ENCODE measurements at regions not wholly inside any gene's neighbourhood (a gene's known extent, or its start where the extent isn't known, plus 50 kb on each side); places are given as distances from the start of the nearest gene placed in this dataset.
"Not testable (repeated sequence)": the region's sequence is repeated elsewhere in the genome, so short reads cannot be mapped to it uniquely, and the experiment has no call there.

DNA sequence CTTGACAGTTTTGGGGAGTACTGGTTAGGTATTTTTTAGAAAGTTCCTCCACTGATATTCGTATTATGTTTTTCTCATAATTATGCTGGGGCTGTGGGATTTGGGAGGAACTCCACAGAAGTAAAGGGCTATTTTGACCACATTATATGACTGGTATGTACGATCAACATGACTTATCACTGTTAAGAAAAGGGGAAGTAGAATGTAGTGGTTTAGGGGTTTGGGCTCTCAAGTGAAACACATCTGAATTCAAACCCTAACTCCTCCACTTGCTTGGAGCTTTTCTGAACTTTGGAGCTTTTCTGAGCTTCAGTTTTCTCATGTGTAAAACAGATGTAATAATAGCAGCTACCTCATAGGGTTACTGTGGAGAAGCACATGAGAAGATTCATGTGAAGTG, 96.4 kb upstream of the C1GALT1C1 start:
- Histone ChIP-seq H2AFZ (no peak overlapping the region), H3K36me3 (replicated peaks; ENCODE audit: insufficient read depth, low read depth) (no peaks in the 10 kb centered on the region), H3K27me3 (no peaks in the 10 kb centered on the region), H3K9me2 (replicated peaks; ENCODE audit: insufficient read depth) (no peaks in the 10 kb centered on the region), H4K20me1 (ENCODE audit: insufficient read depth, poor library complexity, severe bottlenecking) (no peaks in the 10 kb centered on the region), H3K79me2 (no peaks in the 10 kb centered on the region), H3K4me3 (no peak overlapping the region), H3K4me2 (no peak overlapping the region), H3K27ac (no peak overlapping the region), H3K9me3 (ENCODE audit: low read depth) (no peaks in the 10 kb centered on the region), H3K4me1 (ENCODE audit: insufficient read depth) (no peaks in the 10 kb centered on the region)
- TF ChIP-seq CTCF (IDR thresholded peaks at IDR 0.05; ENCODE audit: poor library complexity) (no peak), EZH2 (IDR thresholded peaks at IDR 0.05; ENCODE audit: borderline replicate concordance) (no peak), EZH2phosphoT487 (IDR thresholded peaks at IDR 0.05; ENCODE audit: low read depth, severe bottlenecking, unreplicated experiment) (no peak)
- no peak for DNase-seq (ENCODE audit: low spot score)
- 76% methylated on average over 2 of the region's 2 CpGs for WGBS (ENCODE audit: low lambda C conversion rate, missing lambda C conversion rate)

DNA sequence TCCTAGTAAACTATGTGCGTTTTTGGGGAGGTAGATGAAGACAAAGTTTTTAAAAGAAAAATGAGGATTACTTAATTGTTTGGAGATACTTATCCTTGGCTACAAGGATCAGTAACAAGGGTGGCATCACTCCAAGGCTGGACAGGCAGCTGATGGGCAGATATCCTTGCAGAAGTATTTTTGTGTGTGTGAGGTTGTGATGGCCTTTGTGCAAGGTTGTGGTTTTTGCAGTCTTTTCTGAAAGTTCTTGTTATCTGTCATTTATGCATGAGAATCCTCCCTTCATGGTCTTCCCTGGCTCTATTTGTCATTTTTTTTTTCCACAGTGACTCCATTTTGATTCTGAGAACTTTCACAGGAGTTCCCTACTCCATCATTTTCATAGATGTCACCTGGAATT, 96.0 kb upstream of the C1GALT1C1 start:
- DNase-seq (ENCODE audit: low spot score) = no peak
- TF ChIP-seq CTCF (IDR thresholded peaks at IDR 0.05; ENCODE audit: poor library complexity) (no peak), EZH2 (IDR thresholded peaks at IDR 0.05; ENCODE audit: borderline replicate concordance) (no peak), EZH2phosphoT487 (IDR thresholded peaks at IDR 0.05; ENCODE audit: low read depth, severe bottlenecking, unreplicated experiment) (no peak)

GRCh38 chrX:120719622-120720021, 89.8 kb upstream of the C1GALT1C1 start:
- H3K9me2 ChIP-seq (replicated peaks; ENCODE audit: insufficient read depth) = no peaks in the 10 kb centered on the region
- no peak for DNase-seq (ENCODE audit: low spot score)
- H3K27ac ChIP-seq = no peak overlapping the region
- no peaks in the 10 kb centered on the region for H3K36me3 ChIP-seq (replicated peaks; ENCODE audit: insufficient read depth, low read depth)
- no peaks in the 10 kb centered on the region for H3K4me1 ChIP-seq (ENCODE audit: insufficient read depth)
- 74% methylated on average over 2 of the region's 2 CpGs for WGBS (ENCODE audit: low lambda C conversion rate, missing lambda C conversion rate)
- no peaks in the 10 kb centered on the region for H3K9me3 ChIP-seq (ENCODE audit: low read depth)
- H3K79me2 ChIP-seq = no peaks in the 10 kb centered on the region
- no peak for TF ChIP-seq CTCF (IDR thresholded peaks at IDR 0.05; ENCODE audit: poor library complexity)
- TF ChIP-seq EZH2 (IDR thresholded peaks at IDR 0.05; ENCODE audit: borderline replicate concordance) = no peak
- TF ChIP-seq EZH2phosphoT487 (IDR thresholded peaks at IDR 0.05; ENCODE audit: low read depth, severe bottlenecking, unreplicated experiment) = no peak
- H4K20me1 ChIP-seq (ENCODE audit: insufficient read depth, poor library complexity, severe bottlenecking) = no peaks in the 10 kb centered on the region
- no peak overlapping the region for H2AFZ ChIP-seq
- no peak overlapping the region for H3K4me3 ChIP-seq
- no peak overlapping the region for H3K4me2 ChIP-seq
- no peaks in the 10 kb centered on the region for H3K27me3 ChIP-seq

More for the DNA sequence above, 96.0 kb upstream of the C1GALT1C1 start:
- no peaks in the 10 kb centered on the region for H4K20me1 ChIP-seq (ENCODE audit: insufficient read depth, poor library complexity, severe bottlenecking)
- H2AFZ ChIP-seq = no peak overlapping the region
- H3K4me1 ChIP-seq (ENCODE audit: insufficient read depth) = no peaks in the 10 kb centered on the region
- no peak overlapping the region for H3K27ac ChIP-seq
- no peak overlapping the region for H3K4me3 ChIP-seq
- WGBS (ENCODE audit: low lambda C conversion rate, missing lambda C conversion rate) = 76% methylated on average over 1 of the region's 1 CpG
- H3K9me3 ChIP-seq (ENCODE audit: low read depth) = no peaks in the 10 kb centered on the region
- no peaks in the 10 kb centered on the region for H3K9me2 ChIP-seq (replicated peaks; ENCODE audit: insufficient read depth)
- no peaks in the 10 kb centered on the region for H3K27me3 ChIP-seq
- H3K79me2 ChIP-seq = no peaks in the 10 kb centered on the region
- no peaks in the 10 kb centered on the region for H3K36me3 ChIP-seq (replicated peaks; ENCODE audit: insufficient read depth, low read depth)
- no peak overlapping the region for H3K4me2 ChIP-seq

DNA sequence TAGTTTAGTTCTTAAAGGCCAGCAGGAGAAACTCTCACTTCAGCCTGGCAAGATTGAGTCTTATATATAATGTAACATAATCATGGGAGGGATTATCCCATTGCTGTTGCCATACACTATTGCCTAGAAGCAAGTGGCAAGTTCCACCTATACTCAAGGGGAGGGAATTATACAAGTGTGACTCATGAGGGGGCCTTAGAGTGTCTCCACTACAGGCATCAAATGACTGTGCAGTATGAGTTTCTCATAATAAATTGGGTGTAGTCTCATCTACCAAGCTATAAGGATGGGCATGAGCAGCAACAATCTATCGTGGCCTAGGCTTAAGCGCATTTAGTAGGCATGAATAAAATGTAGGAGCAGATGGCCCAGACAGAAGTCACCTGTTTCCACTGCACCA, 89.1 kb upstream of the C1GALT1C1 start:
- no peaks in the 10 kb centered on the region for H3K79me2 ChIP-seq
- H3K4me3 ChIP-seq = no peak overlapping the region
- no peaks in the 10 kb centered on the region for H3K27me3 ChIP-seq
- H3K27ac ChIP-seq = no peak overlapping the region
- H3K9me3 ChIP-seq (ENCODE audit: low read depth) = no peaks in the 10 kb centered on the region
- H2AFZ ChIP-seq = no peak overlapping the region
- no peaks in the 10 kb centered on the region for H3K9me2 ChIP-seq (replicated peaks; ENCODE audit: insufficient read depth)
- H3K4me2 ChIP-seq = no peak overlapping the region
- 89% methylated on average over 2 of the region's 2 CpGs for WGBS (ENCODE audit: low lambda C conversion rate, missing lambda C conversion rate)
- DNase-seq (ENCODE audit: low spot score) = no peak
- H3K4me1 ChIP-seq (ENCODE audit: insufficient read depth) = no peaks in the 10 kb centered on the region
- no peaks in the 10 kb centered on the region for H4K20me1 ChIP-seq (ENCODE audit: insufficient read depth, poor library complexity, severe bottlenecking)
- TF ChIP-seq EZH2phosphoT487 (IDR thresholded peaks at IDR 0.05; ENCODE audit: low read depth, severe bottlenecking, unreplicated experiment) = no peak
- no peak for TF ChIP-seq CTCF (IDR thresholded peaks at IDR 0.05; ENCODE audit: poor library complexity)
- no peak for TF ChIP-seq EZH2 (IDR thresholded peaks at IDR 0.05; ENCODE audit: borderline replicate concordance)
- no peaks in the 10 kb centered on the region for H3K36me3 ChIP-seq (replicated peaks; ENCODE audit: insufficient read depth, low read depth)

GRCh38 chrX:120702337-120702736, 72.5 kb upstream of the C1GALT1C1 start:
- 96% methylated on average over 2 of the region's 2 CpGs for WGBS (ENCODE audit: low lambda C conversion rate, missing lambda C conversion rate)
- H3K4me1 ChIP-seq (ENCODE audit: insufficient read depth); H4K20me1 ChIP-seq (ENCODE audit: insufficient read depth, poor library complexity, severe bottlenecking); H2AFZ ChIP-seq; H3K4me3 ChIP-seq; H3K9me2 ChIP-seq (replicated peaks; ENCODE audit: insufficient read depth); H3K9me3 ChIP-seq (ENCODE audit: low read depth); H3K27ac ChIP-seq; H3K27me3 ChIP-seq; H3K36me3 ChIP-seq (replicated peaks; ENCODE audit: insufficient read depth, low read depth); DNase-seq (ENCODE audit: low spot score); H3K79me2 ChIP-seq; H3K4me2 ChIP-seq: not testable (repeated sequence)
